HEK293 (cell line): ENCODE measurements at regions not wholly inside any gene's neighbourhood (a gene's known extent, or its start where the extent isn't known, plus 50 kb on each side); places are given as distances from the start of the nearest gene placed in this dataset.

Experiments used
- CTCF ChIA-PET: fragments of 350-600 bp; formaldehyde crosslinking; extraction: SDS; loops from one replicate; lab custom pipeline; 2021; ENCODE audit warnings: antibody characterized with exemption; lab: Yijun Ruan, JAX
- POLR2A ChIA-PET: fragments of 300-600 bp; formaldehyde crosslinking; extraction: SDS; loops from one replicate; lab custom pipeline; 2020; ENCODE audit warnings: antibody characterized with exemption, inconsistent platforms; lab: Yijun Ruan, JAX
- H3K27ac ChIP-seq: fragments of 200-500 bp; sonication (Bioruptor generic); 2 replicates; pipeline ENCODE4 v1.5.1; 2014; ENCODE audit warnings: low read depth, low read length, control low read depth, inconsistent platforms; ENCODE audit errors: extremely low read depth
- H3K36me3 ChIP-seq, 2 experiments: fragments of 200-500 bp in 1 of 2; sonication (Bioruptor generic) in 1 of 2; 1 replicate in 1 of 2; 2 replicates in 1 of 2; pipeline ENCODE4 v1.5.1; 2014 to 2017; ENCODE audit warnings: inconsistent platforms in 2 of 2, low read length in 2 of 2; ENCODE audit not compliant: control insufficient read depth in 2 of 2, insufficient read depth in 1 of 2
- H3K4me1 ChIP-seq: fragments of 200-500 bp; sonication (Bioruptor generic); 2 replicates; pipeline ENCODE4 v1.5.1; 2014; ENCODE audit warnings: mild to moderate bottlenecking, low read length, inconsistent platforms; ENCODE audit not compliant: control insufficient read depth, insufficient read depth
- H3K4me3 ChIP-seq: 2 replicates; pipeline ENCODE4 v1.5.1; 2011; ENCODE audit warnings: low read depth, mild to moderate bottlenecking, control low read depth, low read length, moderate library complexity
- H3K9me3 ChIP-seq: fragments of 200-500 bp; sonication (Bioruptor generic); 2 replicates; pipeline ENCODE4 v1.5.1; 2014; ENCODE audit warnings: low read depth, low read length, inconsistent platforms; ENCODE audit not compliant: control insufficient read depth, insufficient read depth
- BCL11A ChIP-seq: fragments of 450-650 bp; formaldehyde crosslinking; IDR thresholded peaks from 2 replicates; pipeline ENCODE4 v1.5.1; 2016; ENCODE audit warnings: low read depth, missing biosample characterization, missing genetic modification characterization
- GFI1B ChIP-seq: fragments of 450-650 bp; formaldehyde crosslinking; IDR thresholded peaks from 2 replicates; pipeline ENCODE4 v1.5.1; 2016; ENCODE audit warnings: missing biosample characterization, missing genetic modification characterization
- TCF7L2 ChIP-seq: IDR thresholded peaks from 2 replicates; pipeline ENCODE4 v1.6.1; 2011; ENCODE audit warnings: low read depth, mild to moderate bottlenecking, inconsistent platforms, low read length, moderate library complexity, borderline replicate concordance
- ZBTB17 ChIP-seq: fragments of 450-650 bp; formaldehyde crosslinking; IDR thresholded peaks from 2 replicates; pipeline ENCODE4 v1.5.1; 2016; ENCODE audit warnings: missing biosample characterization, missing genetic modification characterization
- ZNF155 ChIP-seq: fragments of 450-650 bp; formaldehyde crosslinking; IDR thresholded peaks from 2 replicates; pipeline ENCODE4 v1.5.1; 2016; ENCODE audit warnings: missing biosample characterization, missing genetic modification characterization
- ZNF223 ChIP-seq: fragments of 450-650 bp; formaldehyde crosslinking; IDR thresholded peaks from 2 replicates; pipeline ENCODE4 v1.5.1; 2016; ENCODE audit warnings: missing biosample characterization, missing genetic modification characterization
- ZNF23 ChIP-seq: fragments of 450-650 bp; formaldehyde crosslinking; IDR thresholded peaks from 2 replicates; pipeline ENCODE4 v1.5.1; 2016; ENCODE audit warnings: missing biosample characterization, missing genetic modification characterization, borderline replicate concordance
- ZNF24 ChIP-seq: fragments of 450-650 bp; formaldehyde crosslinking; IDR thresholded peaks from 2 replicates; pipeline ENCODE4 v1.5.1; 2016; ENCODE audit warnings: missing biosample characterization, missing genetic modification characterization
- ZNF292 ChIP-seq: fragments of 450-650 bp; formaldehyde crosslinking; IDR thresholded peaks from 2 replicates; pipeline ENCODE4 v1.5.1; 2016; ENCODE audit warnings: low read depth, missing biosample characterization, missing genetic modification characterization, borderline replicate concordance
- ZNF362 ChIP-seq: fragments of 450-650 bp; formaldehyde crosslinking; IDR thresholded peaks from 2 replicates; pipeline ENCODE4 v1.5.1; 2016; ENCODE audit warnings: missing biosample characterization, missing genetic modification characterization
- ZNF449 ChIP-seq: fragments of 450-650 bp; formaldehyde crosslinking; IDR thresholded peaks from 2 replicates; pipeline ENCODE4 v1.5.1; 2017; ENCODE audit warnings: missing biosample characterization, mild to moderate bottlenecking, missing genetic modification characterization, moderate library complexity
- ZNF548 ChIP-seq: fragments of 450-650 bp; formaldehyde crosslinking; IDR thresholded peaks from 2 replicates; pipeline ENCODE4 v1.5.1; 2016; ENCODE audit warnings: missing biosample characterization, missing genetic modification characterization
- ZNF600 ChIP-seq: fragments of 450-650 bp; formaldehyde crosslinking; IDR thresholded peaks from 2 replicates; pipeline ENCODE4 v1.5.1; 2016; ENCODE audit warnings: missing biosample characterization, missing genetic modification characterization
- ZNF621 ChIP-seq: fragments of 450-650 bp; formaldehyde crosslinking; IDR thresholded peaks from 2 replicates; pipeline ENCODE4 v1.5.1; 2017; ENCODE audit warnings: missing biosample characterization, missing genetic modification characterization
- ZNF660 ChIP-seq: fragments of 450-650 bp; IDR thresholded peaks from 2 replicates; pipeline ENCODE4 v1.5.1; 2018; ENCODE audit warnings: missing biosample characterization, mild to moderate bottlenecking, missing genetic modification characterization
- ZNF664 ChIP-seq: fragments of 450-650 bp; formaldehyde crosslinking; IDR thresholded peaks from 2 replicates; pipeline ENCODE4 v1.5.1; 2016; ENCODE audit warnings: missing biosample characterization, missing genetic modification characterization
- ZXDB ChIP-seq: fragments of 450-650 bp; formaldehyde crosslinking; IDR thresholded peaks from 2 replicates; pipeline ENCODE4 v1.5.1; 2016; ENCODE audit warnings: missing biosample characterization, missing genetic modification characterization
- TF ChIP-seq, protein P1 (sequence below): fragments of 450-650 bp; formaldehyde crosslinking; IDR thresholded peaks from 2 replicates; pipeline ENCODE4 v1.5.0; 2017; ENCODE audit warnings: missing biosample characterization, missing genetic modification characterization, borderline replicate concordance
- TF ChIP-seq, protein P2 (sequence below): fragments of 450-650 bp; IDR thresholded peaks from 2 replicates; pipeline ENCODE4 v1.5.1; 2018; ENCODE audit warnings: missing biosample characterization, missing genetic modification characterization

GRCh38 chr7:32228601-32229000 lies 158.4 kb upstream of the PDE1C start (continued):
- TF ChIP-seq, protein P1, sequence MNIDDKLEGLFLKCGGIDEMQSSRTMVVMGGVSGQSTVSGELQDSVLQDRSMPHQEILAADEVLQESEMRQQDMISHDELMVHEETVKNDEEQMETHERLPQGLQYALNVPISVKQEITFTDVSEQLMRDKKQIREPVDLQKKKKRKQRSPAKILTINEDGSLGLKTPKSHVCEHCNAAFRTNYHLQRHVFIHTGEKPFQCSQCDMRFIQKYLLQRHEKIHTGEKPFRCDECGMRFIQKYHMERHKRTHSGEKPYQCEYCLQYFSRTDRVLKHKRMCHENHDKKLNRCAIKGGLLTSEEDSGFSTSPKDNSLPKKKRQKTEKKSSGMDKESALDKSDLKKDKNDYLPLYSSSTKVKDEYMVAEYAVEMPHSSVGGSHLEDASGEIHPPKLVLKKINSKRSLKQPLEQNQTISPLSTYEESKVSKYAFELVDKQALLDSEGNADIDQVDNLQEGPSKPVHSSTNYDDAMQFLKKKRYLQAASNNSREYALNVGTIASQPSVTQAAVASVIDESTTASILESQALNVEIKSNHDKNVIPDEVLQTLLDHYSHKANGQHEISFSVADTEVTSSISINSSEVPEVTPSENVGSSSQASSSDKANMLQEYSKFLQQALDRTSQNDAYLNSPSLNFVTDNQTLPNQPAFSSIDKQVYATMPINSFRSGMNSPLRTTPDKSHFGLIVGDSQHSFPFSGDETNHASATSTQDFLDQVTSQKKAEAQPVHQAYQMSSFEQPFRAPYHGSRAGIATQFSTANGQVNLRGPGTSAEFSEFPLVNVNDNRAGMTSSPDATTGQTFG: no peak
- TF ChIP-seq, all 188 proteins: peak for 0

DNA sequence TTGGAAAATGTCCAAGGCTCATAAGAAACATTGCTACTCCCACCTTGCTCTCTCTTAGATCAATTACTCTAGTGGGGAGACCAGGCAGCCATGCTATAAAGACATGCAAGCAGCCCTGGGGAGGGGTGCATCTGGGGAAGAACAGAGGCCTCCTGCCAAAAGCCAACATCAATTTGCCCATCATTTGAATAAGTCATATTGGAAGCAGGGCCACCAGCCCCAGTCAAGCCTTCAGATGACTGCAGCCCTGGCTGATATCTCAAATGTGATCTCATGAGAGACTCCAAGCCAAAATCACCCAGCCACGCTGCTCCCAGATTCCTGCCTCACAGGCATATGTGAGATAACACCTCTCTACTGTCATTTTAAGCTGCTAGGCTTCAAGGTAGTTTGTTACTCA lies 157.5 kb upstream of the PDE1C start:
- H3K27ac ChIP-seq: no peak overlapping the region
- H3K4me3 ChIP-seq: no peak overlapping the region
- no peaks in the 10 kb centered on the region for H3K4me1 ChIP-seq
- ChIA-PET CTCF (no interaction called here), POLR2A (no interaction called here)
- H3K36me3 ChIP-seq: no peaks in the 10 kb centered on the region
- no peaks in the 10 kb centered on the region for H3K9me3 ChIP-seq
- TF ChIP-seq ZNF548 (tag by site-specific recombination): no peak
- TF ChIP-seq, protein P2, sequence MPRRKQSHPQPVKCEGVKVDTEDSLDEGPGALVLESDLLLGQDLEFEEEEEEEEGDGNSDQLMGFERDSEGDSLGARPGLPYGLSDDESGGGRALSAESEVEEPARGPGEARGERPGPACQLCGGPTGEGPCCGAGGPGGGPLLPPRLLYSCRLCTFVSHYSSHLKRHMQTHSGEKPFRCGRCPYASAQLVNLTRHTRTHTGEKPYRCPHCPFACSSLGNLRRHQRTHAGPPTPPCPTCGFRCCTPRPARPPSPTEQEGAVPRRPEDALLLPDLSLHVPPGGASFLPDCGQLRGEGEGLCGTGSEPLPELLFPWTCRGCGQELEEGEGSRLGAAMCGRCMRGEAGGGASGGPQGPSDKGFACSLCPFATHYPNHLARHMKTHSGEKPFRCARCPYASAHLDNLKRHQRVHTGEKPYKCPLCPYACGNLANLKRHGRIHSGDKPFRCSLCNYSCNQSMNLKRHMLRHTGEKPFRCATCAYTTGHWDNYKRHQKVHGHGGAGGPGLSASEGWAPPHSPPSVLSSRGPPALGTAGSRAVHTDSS (tag by site-specific recombination): no peak
- no peak for TF ChIP-seq ZNF660
- TF ChIP-seq ZNF292 (tag by site-specific recombination): no peak
- TF ChIP-seq ZNF24 (tag by site-specific recombination): no peak
- no peak for TF ChIP-seq GFI1B
- TF ChIP-seq ZNF449: no peak
- no peak for TF ChIP-seq ZNF600 (tag by site-specific recombination)
- no peak for TF ChIP-seq ZXDB (tag by site-specific recombination)
- no peak for TF ChIP-seq TCF7L2
- no peak for TF ChIP-seq BCL11A (tag by site-specific recombination)

DNA sequence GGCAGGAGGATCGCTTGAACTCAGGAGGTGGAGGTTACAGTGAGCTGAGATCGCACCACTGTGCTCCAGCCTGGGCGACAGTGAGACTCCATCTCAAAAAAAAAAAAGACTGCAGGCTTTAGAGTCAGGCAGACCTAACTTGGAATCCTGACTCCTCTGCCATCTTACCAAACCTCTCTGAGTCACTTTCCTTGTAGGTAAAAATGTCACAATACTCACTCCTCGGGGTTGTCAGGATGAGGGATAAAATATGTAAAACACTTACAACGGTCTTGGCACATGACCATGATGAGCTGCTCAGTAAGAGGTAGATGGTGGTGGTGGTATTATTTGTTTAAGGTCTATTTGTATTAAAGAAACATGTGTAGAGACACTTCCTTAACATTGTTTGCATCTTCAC lies 154.1 kb upstream of the PDE1C start:
- Histone ChIP-seq H3K4me3 (no peak overlapping the region), H3K4me1 (no peaks in the 10 kb centered on the region), H3K36me3 (no peaks in the 10 kb centered on the region), H3K27ac (no peak overlapping the region), H3K9me3 (no peaks in the 10 kb centered on the region)
- ChIA-PET POLR2A (no interaction called here), CTCF (interaction anchor here (0.6 kb wide), 1 partner anchor 462 kb away, joined by 3 read pairs; no protein-coding TSS in a partner anchor)
- TF ChIP-seq ZNF664 (no peak), ZBTB17 (tag by site-specific recombination) (no peak), ZNF23 (tag by site-specific recombination) (no peak)

DNA sequence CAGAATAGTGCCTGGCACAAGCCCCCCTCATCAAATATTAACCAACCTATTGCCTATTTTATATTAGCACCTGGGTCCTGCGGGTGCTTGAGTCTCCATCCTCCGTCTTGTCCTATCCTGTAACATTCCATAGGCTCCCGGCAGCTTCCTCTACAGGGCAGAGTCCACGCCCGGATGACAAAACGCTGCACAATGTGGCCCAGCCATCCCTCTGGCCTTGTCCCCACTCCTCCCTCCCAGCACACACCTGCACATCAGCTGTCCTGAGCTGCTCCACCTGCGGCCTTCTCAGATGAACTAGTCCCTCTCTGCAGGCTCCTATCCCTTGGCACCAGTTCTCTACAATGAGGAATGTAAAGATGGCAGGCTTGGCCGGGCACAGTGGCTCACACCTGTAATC lies 153.5 kb upstream of the PDE1C start:
- Histone ChIP-seq H3K9me3 (no peaks in the 10 kb centered on the region), H3K4me3 (no peak overlapping the region), H3K4me1 (no peaks in the 10 kb centered on the region), H3K36me3 (no peaks in the 10 kb centered on the region), H3K27ac (no peak overlapping the region)
- POLR2A ChIA-PET: no interaction called here
- TF ChIP-seq ZNF621 (tag by site-specific recombination): no peak
- no peak for TF ChIP-seq ZNF223
- no peak for TF ChIP-seq BCL11A (tag by site-specific recombination)
- no peak for TF ChIP-seq ZNF362 (tag by site-specific recombination)
- no peak for TF ChIP-seq ZNF155 (tag by site-specific recombination)
- CTCF ChIA-PET: interaction anchor here (0.6 kb wide), 1 partner anchor 461 kb away, joined by 3 read pairs; no protein-coding TSS in a partner anchor
